GM21723 (cell line): ENCODE measurements at regions not wholly inside any gene's neighbourhood (a gene's known extent, or its start where the extent isn't known, plus 50 kb on each side); places are given as distances from the start of the nearest gene placed in this dataset.
A peak's percentile ranks its signal among the peaks of the same experiment; 100 is the strongest.
"Not testable (repeated sequence)": the region's sequence is repeated elsewhere in the genome, so short reads cannot be mapped to it uniquely, and the experiment has no call there.

Source experiments
- ATAC-seq: cut with Tn5 transposase; IDR thresholded peaks from one replicate; pipeline ENCODE4 v1.9.1; 2021; ENCODE audit warnings: mild to moderate bottlenecking, moderate library complexity; ENCODE audit not compliant: unreplicated experiment

GRCh38 chr7:67608806-67609205 is 612.2 kb downstream of the TYW1 start:
- no peak for ATAC-seq

GRCh38 chr7:67610897-67611296 is 614.3 kb downstream of the TYW1 start:
- ATAC-seq = no peak

- ATAC-seq = no peak
Measured at GRCh38 chr7:67614843-67615242, 618.2 kb downstream of the TYW1 start.

GRCh38 chr7:67616517-67616916 is 619.9 kb downstream of the TYW1 start:
- no peak for ATAC-seq

GRCh38 chr7:67618556-67619162 is 622.0 kb downstream of the TYW1 start:
- no peak for ATAC-seq

- ATAC-seq = no peak
Measured at GRCh38 chr7:67619175-67619574, 622.5 kb downstream of the TYW1 start.

GRCh38 chr7:67620216-67620933 is 623.7 kb downstream of the TYW1 start:
- no peak for ATAC-seq

GRCh38 chr7:67621704-67622103 is 625.1 kb downstream of the TYW1 start:
- no peak for ATAC-seq

- ATAC-seq = peak; percentile 67
Measured at GRCh38 chr7:67625257-67625737, 628.7 kb downstream of the TYW1 start.

GRCh38 chr7:67631476-67631875 is 634.8 kb downstream of the TYW1 start:
- no peak for ATAC-seq

GRCh38 chr7:67635271-67635670 is 638.6 kb downstream of the TYW1 start:
- ATAC-seq = no peak

GRCh38 chr7:67636348-67637022 is 639.9 kb downstream of the TYW1 start:
- ATAC-seq = no peak

- no peak for ATAC-seq
Measured at GRCh38 chr7:67637023-67637358, 640.4 kb downstream of the TYW1 start.

GRCh38 chr7:67642542-67642941 is 645.9 kb downstream of the TYW1 start:
- not testable (repeated sequence) for ATAC-seq

- no peak for ATAC-seq
Measured at GRCh38 chr7:67644151-67644550, 647.5 kb downstream of the TYW1 start.

- ATAC-seq = no peak
Measured at GRCh38 chr7:67652937-67653336, 656.3 kb downstream of the TYW1 start.

GRCh38 chr7:67653856-67654454 is 657.3 kb downstream of the TYW1 start:
- ATAC-seq = no peak

GRCh38 chr7:67654642-67655041 is 658.0 kb downstream of the TYW1 start:
- no peak for ATAC-seq

GRCh38 chr7:67655168-67655567 is 658.5 kb downstream of the TYW1 start:
- no peak for ATAC-seq

- ATAC-seq = no peak
Measured at GRCh38 chr7:67659091-67659490, 662.5 kb downstream of the TYW1 start.

GRCh38 chr7:67662804-67663203 is 666.2 kb downstream of the TYW1 start:
- ATAC-seq = no peak

GRCh38 chr7:67663644-67664043 is 667.0 kb downstream of the TYW1 start:
- ATAC-seq = no peak
